GM12873 (cell line): ENCODE measurements at regions not wholly inside any gene's neighbourhood (a gene's known extent, or its start where the extent isn't known, plus 50 kb on each side); places are given as distances from the start of the nearest gene placed in this dataset.

Source experiments
- TF ChIP-seq, protein P1 (sequence below): IDR thresholded peaks from 2 replicates; pipeline ENCODE4 v1.5.1; 2012; ENCODE audit warnings: low read depth, mild to moderate bottlenecking, moderate library complexity, low read length, control low read depth; ENCODE audit not compliant: insufficient read depth; ENCODE audit errors: missing control alignments

DNA sequence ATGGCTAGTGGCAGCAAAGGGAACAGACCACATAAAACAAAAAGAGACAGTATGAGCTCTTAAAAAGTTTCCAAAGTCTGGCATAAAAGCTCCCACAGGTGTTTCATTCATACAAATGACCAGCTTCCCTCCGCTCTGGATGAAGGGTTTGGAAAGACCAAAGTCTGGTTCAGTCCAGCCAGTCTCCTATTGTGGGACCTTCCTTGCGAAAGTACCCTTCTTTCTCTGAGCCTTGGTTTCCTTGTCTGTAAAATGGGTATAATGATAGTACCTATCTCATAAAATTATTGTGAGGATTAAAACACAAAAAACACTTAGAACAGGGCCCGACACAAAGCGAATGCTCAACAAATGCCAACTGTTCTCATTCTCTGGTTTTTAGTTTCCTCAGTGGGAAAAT lies 77.2 kb downstream of the UNC5CL start:
- TF ChIP-seq, protein P1, sequence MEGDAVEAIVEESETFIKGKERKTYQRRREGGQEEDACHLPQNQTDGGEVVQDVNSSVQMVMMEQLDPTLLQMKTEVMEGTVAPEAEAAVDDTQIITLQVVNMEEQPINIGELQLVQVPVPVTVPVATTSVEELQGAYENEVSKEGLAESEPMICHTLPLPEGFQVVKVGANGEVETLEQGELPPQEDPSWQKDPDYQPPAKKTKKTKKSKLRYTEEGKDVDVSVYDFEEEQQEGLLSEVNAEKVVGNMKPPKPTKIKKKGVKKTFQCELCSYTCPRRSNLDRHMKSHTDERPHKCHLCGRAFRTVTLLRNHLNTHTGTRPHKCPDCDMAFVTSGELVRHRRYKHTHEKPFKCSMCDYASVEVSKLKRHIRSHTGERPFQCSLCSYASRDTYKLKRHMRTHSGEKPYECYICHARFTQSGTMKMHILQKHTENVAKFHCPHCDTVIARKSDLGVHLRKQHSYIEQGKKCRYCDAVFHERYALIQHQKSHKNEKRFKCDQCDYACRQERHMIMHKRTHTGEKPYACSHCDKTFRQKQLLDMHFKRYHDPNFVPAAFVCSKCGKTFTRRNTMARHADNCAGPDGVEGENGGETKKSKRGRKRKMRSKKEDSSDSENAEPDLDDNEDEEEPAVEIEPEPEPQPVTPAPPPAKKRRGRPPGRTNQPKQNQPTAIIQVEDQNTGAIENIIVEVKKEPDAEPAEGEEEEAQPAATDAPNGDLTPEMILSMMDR = no peak

DNA sequence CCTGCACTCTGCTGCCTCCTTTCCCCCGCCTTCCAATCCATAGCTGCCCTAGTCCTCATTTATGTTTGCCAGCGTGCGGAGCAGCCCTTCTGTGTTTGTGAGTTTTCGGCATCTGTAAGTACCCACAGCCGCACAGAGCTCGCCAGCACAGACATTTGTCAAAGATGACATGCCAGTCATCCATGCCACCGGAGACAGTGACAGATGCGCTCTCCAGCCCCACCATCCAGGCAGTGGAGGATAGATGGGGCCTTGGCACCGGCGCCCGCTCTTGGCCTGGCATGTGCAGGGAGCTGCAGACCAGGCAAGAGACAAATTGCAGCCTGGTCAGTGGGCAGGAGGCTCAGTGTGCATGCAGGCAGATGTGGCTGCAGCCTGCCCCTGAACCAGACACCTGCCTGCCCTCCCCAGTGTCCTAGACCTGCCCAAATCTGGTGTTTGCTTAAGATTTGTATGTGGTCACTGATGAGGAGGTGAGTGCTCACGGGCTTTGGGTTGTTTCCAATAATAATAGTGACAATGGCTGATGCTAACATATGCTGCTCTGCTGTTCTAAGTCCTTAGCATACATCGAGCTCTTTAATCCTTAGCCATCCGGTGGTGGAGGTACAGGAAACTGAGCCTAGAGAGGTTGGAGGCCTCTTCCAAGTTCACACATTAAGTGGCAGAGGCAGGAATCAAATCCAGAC lies 78.1 kb downstream of the UNC5CL start:
- TF ChIP-seq, protein P1 = no peak

DNA sequence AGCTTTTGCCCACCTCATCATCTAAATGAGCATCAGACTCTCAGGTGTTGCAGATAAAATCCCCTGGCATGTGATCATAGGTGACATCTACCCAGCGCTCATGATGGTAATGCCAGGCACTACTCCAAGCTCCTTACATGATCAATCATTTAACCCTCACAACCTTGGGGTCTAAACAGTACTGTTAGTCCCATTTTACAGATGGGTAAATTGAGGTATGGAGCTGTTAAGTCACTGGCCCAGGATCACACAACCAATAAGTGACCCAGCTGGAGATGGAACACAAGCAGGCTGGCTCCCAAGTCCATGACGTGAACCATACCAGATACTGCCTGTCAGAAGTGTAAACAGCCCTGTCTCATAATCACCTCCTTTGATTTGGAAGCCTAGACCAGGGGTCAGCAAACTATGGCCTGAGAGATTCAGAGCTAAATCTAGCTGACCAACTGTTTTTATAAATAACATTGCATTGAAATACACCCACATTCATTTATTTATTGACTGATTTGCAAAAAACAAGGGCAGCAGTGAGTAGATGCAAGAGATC lies 79.2 kb downstream of the UNC5CL start:
- TF ChIP-seq, protein P1 = no peak

DNA sequence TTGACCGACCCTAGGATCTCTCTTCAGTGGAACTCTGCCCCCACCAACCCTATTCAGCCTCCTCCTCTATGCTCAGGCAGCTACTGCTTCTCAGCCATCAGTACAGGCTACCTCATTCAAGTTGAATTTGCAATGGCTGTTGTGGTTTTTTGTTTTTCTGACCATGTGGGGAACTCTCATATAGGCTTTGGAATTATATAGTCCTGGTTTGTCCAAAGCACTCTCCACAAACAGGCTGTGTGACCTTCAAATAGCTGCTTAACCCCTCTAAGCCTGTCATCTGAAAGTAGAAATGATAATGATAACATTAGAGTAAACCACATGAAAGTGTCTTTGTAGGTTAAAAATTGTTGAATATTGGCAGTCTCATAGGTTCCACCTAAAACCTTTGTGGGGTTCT lies 80.3 kb downstream of the UNC5CL start:
- TF ChIP-seq, protein P1 = no peak

DNA sequence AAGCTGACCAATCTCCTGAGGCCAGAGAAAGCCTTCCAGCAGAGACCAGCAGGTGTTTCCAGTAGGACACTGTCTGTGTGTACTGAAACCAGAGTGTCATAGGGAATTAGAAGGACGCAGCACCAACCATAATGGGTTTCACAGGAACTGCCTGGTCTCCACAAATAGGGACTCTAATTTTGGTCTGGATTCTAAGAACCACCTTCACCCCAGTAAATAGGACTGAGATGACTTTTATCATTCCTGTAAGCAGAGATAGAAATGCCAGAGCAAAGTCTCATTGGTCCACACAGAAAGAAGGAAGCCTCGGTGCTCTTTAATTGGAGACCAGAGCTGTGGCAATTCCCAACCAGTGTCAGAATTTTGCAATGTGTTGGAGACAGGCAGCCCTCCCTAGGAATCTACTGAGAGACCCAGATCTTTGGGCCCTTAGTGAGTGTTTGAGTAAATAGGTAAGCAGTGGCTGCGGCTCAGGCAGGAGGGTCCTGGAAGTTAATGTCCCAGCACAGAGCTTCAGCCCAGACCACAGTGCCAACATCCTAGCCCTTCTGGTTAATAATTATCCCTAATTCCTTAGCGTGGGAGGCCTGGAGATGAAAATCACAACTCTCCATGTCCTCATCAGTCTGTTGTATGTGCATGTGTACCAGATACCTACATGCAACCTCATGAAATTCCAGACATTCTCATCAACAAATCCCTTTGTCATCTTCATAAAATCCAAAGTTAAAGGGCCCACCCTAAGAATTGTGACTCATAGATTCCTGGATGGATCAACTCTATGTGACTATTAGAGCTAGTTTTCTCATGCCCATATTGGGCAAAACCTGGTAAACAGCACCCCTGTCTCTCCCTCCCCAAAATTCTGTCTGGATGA lies 81.2 kb downstream of the UNC5CL start:
- TF ChIP-seq, protein P1 = no peak

DNA sequence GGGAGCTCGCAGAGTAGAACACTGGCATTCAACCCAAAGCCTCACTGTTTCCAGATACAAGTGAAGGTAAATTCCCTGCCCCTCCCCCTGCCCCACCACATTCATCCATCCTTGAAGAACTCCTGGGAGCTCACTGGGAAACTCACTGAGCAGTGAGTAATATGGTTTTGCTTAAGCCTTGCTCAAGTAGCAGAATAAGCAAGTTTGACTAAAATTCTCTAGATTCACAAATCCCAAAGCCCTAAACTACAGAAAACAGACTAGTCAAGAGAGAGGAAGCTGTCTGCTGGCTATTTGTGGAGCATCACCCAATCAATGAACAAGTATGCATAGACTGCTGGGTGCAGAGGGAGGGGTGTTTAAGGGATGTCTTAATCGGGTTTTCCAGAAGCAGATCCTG lies 82.1 kb downstream of the UNC5CL start:
- TF ChIP-seq, protein P1 = no peak

DNA sequence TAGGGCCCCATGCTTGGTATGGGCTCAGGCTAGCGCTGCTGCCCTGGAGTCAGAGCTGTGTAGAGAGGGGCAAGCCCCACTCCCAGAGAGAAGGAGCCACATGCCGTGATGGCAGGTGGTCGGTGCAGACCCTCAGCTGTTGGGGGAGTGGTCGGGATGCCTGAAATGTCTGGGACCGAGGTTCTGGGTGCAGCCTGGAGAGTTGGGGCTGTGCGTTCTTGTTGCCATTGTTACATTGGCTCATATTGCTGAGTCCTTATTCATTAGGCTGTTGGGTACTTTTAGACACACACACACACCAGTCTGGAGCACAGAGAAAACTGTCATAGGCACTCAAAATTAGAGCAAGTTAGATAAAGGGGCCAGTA lies 83.9 kb downstream of the UNC5CL start:
- TF ChIP-seq, protein P1 = no peak
